Neural progenitor cell (in vitro differentiated cells): ENCODE measurements at regions not wholly inside any gene's neighbourhood (a gene's known extent, or its start where the extent isn't known, plus 50 kb on each side); places are given as distances from the start of the nearest gene placed in this dataset.

Experiments used
- CTCF ChIP-seq: fragments of 200-600 bp; sonication (generic); IDR thresholded peaks from 2 replicates; pipeline ENCODE4 v1.5.1; 2017; ENCODE audit warnings: antibody characterized with exemption, mild to moderate bottlenecking
- EZH2 ChIP-seq: fragments of 200-600 bp; sonication (generic); IDR thresholded peaks from 2 replicates; pipeline ENCODE4 v1.6.1; 2017; ENCODE audit warnings: antibody characterized with exemption, mild to moderate bottlenecking, moderate library complexity
- EZH2phosphoT487 ChIP-seq: fragments of 200-600 bp; sonication (generic); IDR thresholded peaks from 2 replicates; pipeline ENCODE4 v1.6.1; 2017; ENCODE audit warnings: antibody characterized with exemption

- no peak for TF ChIP-seq CTCF
- no peak for TF ChIP-seq EZH2phosphoT487
- TF ChIP-seq EZH2, result no peak
These were observed 78.5 kb upstream of the SGIP1 start for GRCh38 chr1:66455446-66455845.
